RPMI7951 (cell line): ENCODE measurements at regions not wholly inside any gene's neighbourhood (a gene's known extent, or its start where the extent isn't known, plus 50 kb on each side); places are given as distances from the start of the nearest gene placed in this dataset.

Source experiments
- DNase-seq: peaks from one replicate; pipeline ENCODE4 v3.0.0-alpha.2; 2012; ENCODE audit warnings: low read depth

DNA sequence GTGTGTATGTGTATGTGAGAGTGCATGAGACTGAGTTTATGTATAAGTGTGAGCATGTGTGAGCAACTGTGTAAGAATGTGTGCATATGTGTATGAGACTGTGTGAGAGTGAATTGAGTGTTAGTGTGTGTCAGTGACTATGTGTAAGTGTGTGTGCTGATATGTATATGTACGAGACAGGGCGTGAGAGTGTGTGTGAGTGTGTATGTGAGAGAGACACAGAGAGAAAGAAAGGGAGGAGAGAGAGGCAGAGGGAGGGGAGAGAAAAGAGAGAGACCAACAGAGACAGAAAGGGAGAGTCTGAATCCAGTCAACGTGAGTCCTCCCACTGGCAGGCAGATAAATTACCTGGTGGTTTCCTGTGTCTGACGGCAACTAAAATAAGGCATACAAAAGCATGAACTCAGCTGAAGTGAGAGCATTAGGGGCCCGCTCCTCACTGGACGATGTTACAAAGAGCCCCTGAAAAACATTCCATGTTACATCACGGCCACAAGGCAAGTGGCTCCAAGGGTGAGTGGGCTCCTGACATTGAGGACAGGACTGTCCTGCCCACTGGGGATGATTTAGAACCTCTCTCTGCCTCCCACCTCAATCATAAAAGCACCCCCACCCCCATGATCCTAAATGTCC, 66.6 kb upstream of the TIAM1 start:
- no peak for DNase-seq

DNA sequence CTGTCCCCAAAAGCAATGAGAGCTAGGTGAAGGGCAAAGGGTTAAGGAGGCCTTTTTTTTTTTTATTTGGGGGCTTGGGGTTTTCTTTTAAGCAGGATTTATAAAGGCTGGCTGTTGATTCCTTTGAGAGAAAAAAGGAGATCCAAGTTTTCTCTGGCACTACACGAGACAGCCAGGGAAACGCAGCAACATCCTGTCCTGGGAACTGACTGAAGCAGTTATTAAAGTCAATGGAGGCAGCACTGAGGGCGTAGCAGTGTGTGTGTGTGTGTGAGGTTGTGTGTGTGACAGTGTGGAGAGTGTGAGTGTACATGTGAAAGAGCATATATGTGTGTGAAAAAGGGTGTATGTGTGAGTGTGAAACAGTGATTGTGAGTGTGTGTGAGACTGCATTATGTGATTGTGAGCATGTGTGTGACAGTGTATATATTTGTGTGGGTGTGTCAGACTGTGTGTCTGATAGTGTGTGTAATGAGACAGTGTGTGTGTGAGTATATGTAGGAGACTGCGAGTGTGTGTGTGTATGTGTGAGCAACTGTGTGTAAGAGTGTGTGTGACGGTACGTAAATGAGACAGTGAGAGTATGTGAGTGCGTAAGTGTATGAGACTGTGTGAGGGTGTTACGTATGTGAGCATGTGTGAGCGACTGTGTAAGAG, 65.9 kb upstream of the TIAM1 start:
- no peak for DNase-seq

DNA sequence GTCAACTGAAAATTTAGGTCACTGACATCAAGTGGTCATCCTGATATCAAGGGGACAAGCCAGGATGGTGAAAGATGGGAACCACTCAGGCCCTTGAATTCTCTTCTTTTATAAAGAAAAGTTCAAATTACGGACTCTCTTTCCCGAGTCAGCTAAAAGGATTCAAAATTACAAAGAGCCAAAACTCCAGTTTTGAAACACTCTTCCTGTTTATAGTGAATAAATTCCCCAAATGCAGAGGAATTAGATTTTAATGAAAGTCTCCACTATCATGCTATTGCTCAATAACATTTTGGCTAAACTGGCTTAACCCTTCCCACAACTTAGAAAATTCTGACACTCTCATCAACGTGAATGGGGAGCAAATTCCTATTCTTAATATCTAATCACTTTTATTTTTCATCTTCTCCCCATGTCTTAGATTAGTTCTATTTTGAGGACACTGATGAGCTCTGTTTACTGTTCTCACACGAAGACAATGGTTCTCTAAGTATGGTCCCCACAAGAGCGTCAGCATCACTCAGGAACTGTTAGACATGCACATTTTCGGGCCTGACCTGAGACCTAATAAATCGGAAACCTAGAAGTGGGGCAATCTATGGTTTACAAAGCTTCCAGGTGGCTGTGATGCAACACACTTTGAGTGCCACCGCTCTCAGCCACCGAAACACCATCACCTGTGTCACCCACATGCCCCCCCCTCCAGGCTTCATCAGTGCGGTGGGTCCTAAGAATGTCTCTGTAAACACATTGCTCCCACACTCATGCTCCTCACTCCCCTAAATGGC, 64.4 kb upstream of the TIAM1 start:
- no peak for DNase-seq

- DNase-seq = no peak
Observed at GRCh38 chr21:31406510-31406909, 62.4 kb upstream of the TIAM1 start.

- DNase-seq = no peak
Observed at GRCh38 chr21:31405604-31406003, 61.5 kb upstream of the TIAM1 start.

GRCh38 chr21:31403596-31404333, 59.7 kb upstream of the TIAM1 start:
- DNase-seq = no peak

- no peak for DNase-seq
Observed at GRCh38 chr21:31399591-31399990, 55.5 kb upstream of the TIAM1 start.

- DNase-seq = no peak
Observed at GRCh38 chr21:31398574-31398973, 54.5 kb upstream of the TIAM1 start.

DNA sequence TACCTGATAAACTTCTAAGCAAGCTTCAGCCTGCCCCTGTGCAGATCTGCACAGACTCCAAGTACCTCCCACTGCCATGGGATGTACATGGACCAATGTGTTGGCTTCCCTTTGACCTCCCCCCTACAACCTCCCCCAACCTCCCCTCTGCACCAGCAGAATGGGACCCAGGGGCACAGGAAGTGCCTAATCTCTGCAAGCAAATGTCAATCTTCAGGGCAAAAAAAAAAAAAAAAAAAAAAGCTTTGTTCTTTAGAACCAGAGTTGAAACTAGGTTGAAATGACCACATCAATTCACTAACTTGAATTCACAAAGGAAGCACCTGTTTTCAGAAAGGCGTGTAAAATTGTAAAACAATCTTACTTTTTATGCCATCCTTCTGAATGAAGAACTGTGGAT, 53.9 kb upstream of the TIAM1 start:
- DNase-seq = no peak

GRCh38 chr21:31397515-31397926, 53.5 kb upstream of the TIAM1 start:
- peak; percentile 33 for DNase-seq

- no peak for DNase-seq
Observed at GRCh38 chr21:31397030-31397429, 53.0 kb upstream of the TIAM1 start.

DNA sequence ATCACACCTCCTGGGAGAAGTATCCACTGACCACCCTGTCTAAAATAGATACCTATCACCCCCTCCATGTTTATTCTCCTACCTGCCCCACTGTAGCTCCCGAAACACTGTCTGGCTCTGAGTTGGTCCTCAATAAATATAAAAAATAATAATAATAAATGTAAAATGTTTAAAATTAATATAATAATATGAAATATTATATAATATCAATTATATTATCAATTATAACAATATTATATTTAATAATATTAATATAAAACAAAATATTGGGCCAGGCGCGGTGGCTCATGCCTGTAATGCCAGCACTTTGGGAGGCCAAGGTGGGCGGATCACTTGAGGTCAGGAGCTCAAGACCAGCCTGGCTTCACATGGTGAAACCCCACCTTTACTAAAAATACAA, 52.3 kb upstream of the TIAM1 start:
- DNase-seq = no peak

DNA sequence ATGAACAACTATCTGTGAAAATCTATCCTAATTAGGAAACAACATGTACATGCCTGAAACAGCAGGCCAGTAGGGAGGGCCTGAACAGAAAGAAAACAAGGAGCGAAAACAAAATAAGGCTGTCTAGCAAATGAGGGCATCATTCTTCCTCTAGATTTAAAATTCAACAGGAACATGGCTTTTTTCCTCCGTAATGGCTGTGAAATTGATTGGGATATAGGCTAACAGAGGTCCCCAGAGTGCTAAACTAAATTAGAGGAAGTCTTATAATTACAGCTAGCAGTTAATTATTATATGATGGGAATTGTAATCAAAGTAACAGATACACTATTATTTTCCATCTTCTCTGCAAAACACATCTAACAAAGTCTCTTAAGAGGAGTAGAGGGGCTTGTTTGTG, 51.7 kb upstream of the TIAM1 start:
- DNase-seq = no peak

DNA sequence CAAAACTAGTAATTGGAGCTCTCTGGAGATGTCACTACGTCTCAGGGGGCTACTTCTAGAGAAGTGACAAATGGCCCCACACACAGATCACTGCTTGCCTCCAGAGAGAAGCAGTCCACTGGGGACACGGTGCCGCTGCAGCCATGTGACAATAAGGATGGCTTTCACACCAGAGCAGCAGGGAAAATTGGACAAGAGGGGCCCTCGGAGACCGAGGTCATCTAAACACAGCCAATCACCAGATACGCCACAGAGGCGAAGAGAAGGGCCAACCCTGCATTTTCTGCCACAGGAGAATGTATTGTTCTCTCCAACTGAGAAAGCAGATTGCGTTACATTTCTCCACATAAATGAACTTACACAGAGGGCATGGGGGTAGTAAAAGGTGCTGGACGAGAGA, 51.2 kb upstream of the TIAM1 start:
- no peak for DNase-seq

- DNase-seq = no peak
Observed at GRCh38 chr21:31394309-31394708, 50.2 kb upstream of the TIAM1 start.
